GM18873 (cell line): ENCODE measurements at regions not wholly inside any gene's neighbourhood (a gene's known extent, or its start where the extent isn't known, plus 50 kb on each side); places are given as distances from the start of the nearest gene placed in this dataset.
"Not testable (repeated sequence)": the region's sequence is repeated elsewhere in the genome, so short reads cannot be mapped to it uniquely, and the experiment has no call there.

Source experiments
- ATAC-seq: cut with Tn5 transposase; IDR thresholded peaks from one replicate; pipeline ENCODE4 v1.9.1; 2021; ENCODE audit warnings: mild to moderate bottlenecking, moderate library complexity, moderate number of reproducible peaks; ENCODE audit not compliant: unreplicated experiment, low FRiP score

GRCh38 chr5:174818430-174818829 lies 94.0 kb downstream of the MSX2 start:
- ATAC-seq, result no peak

- no peak for ATAC-seq
Measured at GRCh38 chr5:174817610-174818009, 93.2 kb downstream of the MSX2 start.

- ATAC-seq, result no peak
Measured at GRCh38 chr5:174816858-174817257, 92.5 kb downstream of the MSX2 start.

- ATAC-seq, result no peak
Measured at GRCh38 chr5:174811438-174811837, 87.1 kb downstream of the MSX2 start.

GRCh38 chr5:174810796-174811195 lies 86.4 kb downstream of the MSX2 start:
- no peak for ATAC-seq

GRCh38 chr5:174807471-174807870 lies 83.1 kb downstream of the MSX2 start:
- no peak for ATAC-seq

GRCh38 chr5:174806729-174807128 lies 82.3 kb downstream of the MSX2 start:
- ATAC-seq, result no peak

GRCh38 chr5:174801798-174802197 lies 77.4 kb downstream of the MSX2 start:
- ATAC-seq, result no peak

GRCh38 chr5:174800435-174800834 lies 76.1 kb downstream of the MSX2 start:
- no peak for ATAC-seq

GRCh38 chr5:174799121-174799520 lies 74.7 kb downstream of the MSX2 start:
- no peak for ATAC-seq

- ATAC-seq, result no peak
Measured at GRCh38 chr5:174798551-174798951, 74.2 kb downstream of the MSX2 start.

GRCh38 chr5:174796711-174797192 lies 72.4 kb downstream of the MSX2 start:
- no peak for ATAC-seq

- no peak for ATAC-seq
Measured at GRCh38 chr5:174794931-174795672, 70.7 kb downstream of the MSX2 start.

GRCh38 chr5:174793684-174794328 lies 69.4 kb downstream of the MSX2 start:
- ATAC-seq, result no peak

GRCh38 chr5:174793076-174793475 lies 68.7 kb downstream of the MSX2 start:
- ATAC-seq, result no peak

GRCh38 chr5:174792265-174792664 lies 67.9 kb downstream of the MSX2 start:
- not testable (repeated sequence) for ATAC-seq

GRCh38 chr5:174790906-174791305 lies 66.5 kb downstream of the MSX2 start:
- no peak for ATAC-seq

- ATAC-seq, result no peak
Measured at GRCh38 chr5:174789596-174789995, 65.2 kb downstream of the MSX2 start.

- ATAC-seq, result no peak
Measured at GRCh38 chr5:174785120-174785680, 60.8 kb downstream of the MSX2 start.
